ENCODE measurements at regions not wholly inside any gene's neighbourhood (a gene's known extent, or its start where the extent isn't known, plus 50 kb on each side); places are given as distances from the start of the nearest gene placed in this dataset.

DNA sequence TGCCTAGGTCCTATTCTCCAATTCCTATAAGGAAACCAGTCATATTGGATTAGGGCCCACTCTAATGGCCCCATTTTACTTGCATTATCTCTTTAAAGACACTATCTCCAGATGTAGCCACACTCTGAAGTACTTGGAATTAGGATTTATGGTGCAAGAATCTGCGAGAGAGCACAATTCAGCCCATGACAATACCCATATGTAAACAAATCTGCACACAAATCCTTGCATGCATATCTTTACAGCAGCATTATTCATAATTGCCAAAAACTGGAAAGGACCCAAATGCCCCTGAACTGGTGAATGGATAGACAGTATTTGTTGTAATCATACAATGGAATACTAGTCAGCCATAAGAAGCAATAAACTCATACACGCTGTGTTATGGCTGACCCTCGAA, 229.8 kb upstream of the ADAMTS5 start:
- intact Hi-C loops (cut with micrococcal nuclease), result no loop called here
- H3K4me3 ChIP-seq (replicated peaks in 1 of 3; ENCODE audit: low read depth in 2 of 3, low read length in 3 of 3), result no peak overlapping the region
- Mint-ChIP-seq H3K36me3 (no peaks in the 10 kb centered on the region), H3K9me3 (peaks cover 0 to 11% (median 7%) of the 10 kb centered on the region in 7 donors), H3K4me1 (no peaks in the 10 kb centered on the region), H3K27me3 (ENCODE audit: low read depth in 3 of 3) (no peaks in the 10 kb centered on the region), H3K27ac (no peak overlapping the region), H3K4me3 (no peak overlapping the region)
- H3K9ac ChIP-seq (ENCODE audit: insufficient read depth, low read length, poor library complexity, severe bottlenecking), result no peak overlapping the region
- TF ChIP-seq, protein P1, sequence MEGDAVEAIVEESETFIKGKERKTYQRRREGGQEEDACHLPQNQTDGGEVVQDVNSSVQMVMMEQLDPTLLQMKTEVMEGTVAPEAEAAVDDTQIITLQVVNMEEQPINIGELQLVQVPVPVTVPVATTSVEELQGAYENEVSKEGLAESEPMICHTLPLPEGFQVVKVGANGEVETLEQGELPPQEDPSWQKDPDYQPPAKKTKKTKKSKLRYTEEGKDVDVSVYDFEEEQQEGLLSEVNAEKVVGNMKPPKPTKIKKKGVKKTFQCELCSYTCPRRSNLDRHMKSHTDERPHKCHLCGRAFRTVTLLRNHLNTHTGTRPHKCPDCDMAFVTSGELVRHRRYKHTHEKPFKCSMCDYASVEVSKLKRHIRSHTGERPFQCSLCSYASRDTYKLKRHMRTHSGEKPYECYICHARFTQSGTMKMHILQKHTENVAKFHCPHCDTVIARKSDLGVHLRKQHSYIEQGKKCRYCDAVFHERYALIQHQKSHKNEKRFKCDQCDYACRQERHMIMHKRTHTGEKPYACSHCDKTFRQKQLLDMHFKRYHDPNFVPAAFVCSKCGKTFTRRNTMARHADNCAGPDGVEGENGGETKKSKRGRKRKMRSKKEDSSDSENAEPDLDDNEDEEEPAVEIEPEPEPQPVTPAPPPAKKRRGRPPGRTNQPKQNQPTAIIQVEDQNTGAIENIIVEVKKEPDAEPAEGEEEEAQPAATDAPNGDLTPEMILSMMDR (IDR thresholded peaks at IDR 0.05), result no peak
- H3K4me1 ChIP-seq (ENCODE audit: control insufficient read depth in 1 of 2, insufficient read depth in 2 of 2, low read length in 2 of 2), result no peaks in the 10 kb centered on the region
- H3K27me3 ChIP-seq (ENCODE audit: control insufficient read depth in 2 of 2, insufficient read depth in 2 of 2, low read length in 2 of 2), result no peaks in the 10 kb centered on the region
- no peak overlapping the region for H3K27ac ChIP-seq (ENCODE audit: low read depth in 1 of 2, low read length in 2 of 2)
- H2AFZ ChIP-seq (ENCODE audit: insufficient read depth, low read depth, low read length, poor library complexity, severe bottlenecking), result no peak overlapping the region
- H3K4me2 ChIP-seq (replicated peaks; ENCODE audit: extremely low read depth, low read length, poor library complexity, severe bottlenecking), result no peak overlapping the region
- no CpG with 5 or more reads among the region's 3 CpGs for WGBS (ENCODE audit: insufficient coverage)
- DNase-seq, result no peak
- peaks cover 0 to 4% of the 10 kb centered on the region in 2 donors for H3K9me3 ChIP-seq (replicated peaks in 1 of 2; ENCODE audit: control insufficient read depth in 1 of 2, insufficient read depth in 1 of 2, low read length in 2 of 2)
- no peaks in the 10 kb centered on the region for H4K20me1 ChIP-seq (ENCODE audit: insufficient read depth, low read length)
- no peaks in the 10 kb centered on the region for H3K79me2 ChIP-seq (ENCODE audit: insufficient read depth, low read length)
- no peaks in the 10 kb centered on the region for H3K36me3 ChIP-seq (replicated peaks in 1 of 2; ENCODE audit: control insufficient read depth in 1 of 2, insufficient read depth in 2 of 2, low read length in 2 of 2)

DNA sequence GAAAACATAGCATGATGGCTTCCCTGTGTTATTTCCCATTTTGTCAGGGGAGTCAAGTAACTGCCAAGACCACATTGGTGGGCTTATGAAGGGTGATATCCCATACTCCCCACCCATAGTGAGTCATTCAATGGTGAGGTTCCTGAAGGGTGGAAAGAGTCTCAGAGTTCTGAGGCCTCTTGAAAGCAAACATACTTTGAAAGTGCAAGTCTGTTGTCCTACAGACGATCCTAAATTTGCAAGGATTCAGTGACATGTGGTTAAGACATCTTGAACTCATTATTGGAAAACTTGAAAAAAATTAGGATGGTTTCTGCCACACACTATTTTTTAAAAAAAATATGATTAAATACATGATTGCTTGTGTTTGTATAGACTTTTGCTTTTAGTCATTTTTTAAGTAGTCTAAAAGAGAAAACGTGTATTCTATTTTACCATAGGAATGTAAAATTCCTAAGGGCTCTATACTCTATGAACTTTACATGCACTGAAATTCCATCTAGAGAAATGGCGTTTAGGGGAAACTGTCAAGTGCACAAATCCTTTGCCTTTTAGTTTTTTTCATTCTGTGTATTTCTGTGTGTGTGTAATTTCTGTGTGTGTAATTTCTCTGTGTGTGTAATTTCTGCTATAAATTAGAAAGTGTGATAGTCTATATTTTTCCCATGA, 225.5 kb upstream of the ADAMTS5 start:
- Histone ChIP-seq H3K4me1 (ENCODE audit: control insufficient read depth in 1 of 2, insufficient read depth in 2 of 2, low read length in 2 of 2) (no peaks in the 10 kb centered on the region), H3K9ac (ENCODE audit: insufficient read depth, low read length, poor library complexity, severe bottlenecking) (no peak overlapping the region), H2AFZ (ENCODE audit: insufficient read depth, low read depth, low read length, poor library complexity, severe bottlenecking) (no peak overlapping the region), H3K36me3 (replicated peaks in 1 of 2; ENCODE audit: control insufficient read depth in 1 of 2, insufficient read depth in 2 of 2, low read length in 2 of 2) (no peaks in the 10 kb centered on the region), H4K20me1 (ENCODE audit: insufficient read depth, low read length) (no peaks in the 10 kb centered on the region), H3K4me3 (replicated peaks in 1 of 3; ENCODE audit: low read depth in 2 of 3, low read length in 3 of 3) (no peak overlapping the region), H3K9me3 (replicated peaks in 1 of 2; ENCODE audit: control insufficient read depth in 1 of 2, insufficient read depth in 1 of 2, low read length in 2 of 2) (peaks cover 5 to 6% of the 10 kb centered on the region in 2 donors), H3K27ac (ENCODE audit: low read depth in 1 of 2, low read length in 2 of 2) (no peak overlapping the region), H3K27me3 (ENCODE audit: control insufficient read depth in 2 of 2, insufficient read depth in 2 of 2, low read length in 2 of 2) (no peaks in the 10 kb centered on the region), H3K4me2 (replicated peaks; ENCODE audit: extremely low read depth, low read length, poor library complexity, severe bottlenecking) (no peak overlapping the region), H3K79me2 (ENCODE audit: insufficient read depth, low read length) (no peaks in the 10 kb centered on the region)
- WGBS (ENCODE audit: insufficient coverage), result no CpG with 5 or more reads among the region's 3 CpGs
- H3K4me3 Mint-ChIP-seq, result no peak overlapping the region
- intact Hi-C loops (cut with micrococcal nuclease), result no loop called here
- no peak for DNase-seq
- H3K27me3 Mint-ChIP-seq (ENCODE audit: low read depth in 3 of 3), result no peaks in the 10 kb centered on the region
- H3K36me3 Mint-ChIP-seq, result no peaks in the 10 kb centered on the region
- no peak overlapping the region for H3K27ac Mint-ChIP-seq
- H3K4me1 Mint-ChIP-seq, result no peaks in the 10 kb centered on the region
- TF ChIP-seq, protein P1 (IDR thresholded peaks at IDR 0.05), result no peak
- peaks cover 0 to 12% (median 2%) of the 10 kb centered on the region in 7 donors for H3K9me3 Mint-ChIP-seq
